GM12892 (cell line): ENCODE measurements at regions not wholly inside any gene's neighbourhood (a gene's known extent, or its start where the extent isn't known, plus 50 kb on each side); places are given as distances from the start of the nearest gene placed in this dataset.

Experiments used
- POLR2A ChIP-seq: IDR thresholded peaks from 2 replicates; pipeline ENCODE4 v1.6.1; 2011; ENCODE audit warnings: low read depth, low read length, control low read depth
- POLR2AphosphoS5 ChIP-seq: IDR thresholded peaks from 2 replicates; pipeline ENCODE4 v1.6.1; 2011; ENCODE audit warnings: low read depth, low read length, control low read depth
- TAF1 ChIP-seq: IDR thresholded peaks from 2 replicates; pipeline ENCODE4 v1.6.1; 2011; ENCODE audit warnings: low read depth, mild to moderate bottlenecking, control low read depth, low read length, borderline replicate concordance

DNA sequence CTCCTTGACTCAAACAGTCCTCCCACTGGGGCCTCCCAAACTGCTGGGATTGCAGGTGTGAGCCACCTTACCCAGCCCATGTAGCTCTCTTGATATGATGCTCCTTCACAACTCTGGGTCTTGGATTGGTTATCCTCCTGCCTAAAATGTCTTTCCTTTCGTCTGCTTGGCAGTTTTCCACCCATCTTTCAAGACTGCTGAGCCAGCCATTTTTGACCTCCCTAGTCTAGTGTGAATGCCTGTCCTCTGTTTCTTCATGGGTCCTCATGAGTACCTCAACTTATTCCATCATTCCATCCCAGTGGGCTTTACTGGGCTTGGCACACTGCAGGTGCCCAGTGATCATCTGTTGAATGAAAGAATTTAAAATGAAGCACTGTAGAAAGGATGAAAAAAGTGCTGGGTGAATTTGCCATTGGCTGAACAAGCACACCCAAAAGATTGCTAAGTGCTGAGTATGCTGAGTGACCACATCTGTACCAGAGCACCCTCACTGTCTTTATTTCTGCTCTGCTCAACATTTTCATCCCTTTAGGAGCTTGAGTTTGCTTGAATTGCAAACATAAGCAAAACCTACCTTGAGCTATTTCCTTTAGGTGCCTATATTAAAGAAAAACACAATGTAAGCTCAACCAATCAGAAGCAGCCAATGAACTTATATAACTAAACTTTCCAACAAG is 84.8 kb upstream of the FAM169A start:
- TF ChIP-seq POLR2AphosphoS5: no peak
- no peak for TF ChIP-seq POLR2A
- no peak for TF ChIP-seq TAF1
